Gastrocnemius medialis (tissue), 4 donors: ENCODE measurements at regions not wholly inside any gene's neighbourhood (a gene's known extent, or its start where the extent isn't known, plus 50 kb on each side); places are given as distances from the start of the nearest gene placed in this dataset.

Experiments used
- ATAC-seq, 2 donors: fragments of 150-250 bp; one replicate each; pipeline ENCODE4 v1.9.1; 2016
- DNase-seq, 2 donors: peaks; one replicate each; pipeline ENCODE4 v3.0.0-alpha.2; 2019
- H3K27ac ChIP-seq, 4 donors: fragments of 200-600 bp; sonication (generic); 1 replicate in 1 of 4; 2 replicates in 3 of 4; pipeline ENCODE4 v1.5.1; 2016 to 2018; ENCODE audit warnings: mild to moderate bottlenecking in 2 of 4, moderate library complexity in 1 of 4
- H3K27me3 ChIP-seq, 3 donors: fragments of 200-600 bp; sonication (generic) in 2 of 3; 1 replicate in 1 of 3; 2 replicates in 2 of 3; pipeline versions ENCODE4 v1.5.1 to v1.6.0; 2016 to 2019; ENCODE audit warnings: mild to moderate bottlenecking in 1 of 3, moderate library complexity in 1 of 3
- H3K36me3 ChIP-seq, 2 donors: fragments of 200-600 bp; sonication (generic) in 1 of 2; one replicate each; pipeline ENCODE4 v1.5.1; 2017 to 2018
- H3K4me1 ChIP-seq, 2 donors: fragments of 200-600 bp; sonication (generic) in 1 of 2; one replicate each; pipeline ENCODE4 v1.5.1; 2016 to 2017; ENCODE audit warnings: mild to moderate bottlenecking in 2 of 2
- H3K4me3 ChIP-seq, 4 donors: fragments of 200-600 bp; sonication (generic) in 3 of 4; 1 replicate in 1 of 4; 2 replicates in 3 of 4; pipeline ENCODE4 v1.5.1; 2016 to 2019; ENCODE audit warnings: mild to moderate bottlenecking in 2 of 4
- H3K9me3 ChIP-seq, 3 donors: fragments of 200-600 bp; sonication (generic) in 2 of 3; 1 replicate in 1 of 3; 2 replicates in 2 of 3; pipeline ENCODE4 v1.5.1; 2016 to 2019
- CTCF ChIP-seq, 5 experiments: fragments of 450-650 bp in 3 of 5; fragments of 200-600 bp in 2 of 5; sonication (generic) in 2 of 5; IDR thresholded peaks in 4 of 5; conservative IDR thresholded peaks in 1 of 5; 1 replicate in 4 of 5; 2 replicates in 1 of 5; pipeline ENCODE4 v1.5.1; 2016 to 2019; ENCODE audit warnings: antibody characterized with exemption in 5 of 5, mild to moderate bottlenecking in 3 of 5, moderate library complexity in 3 of 5
- POLR2A ChIP-seq, 2 donors: fragments of 450-650 bp; IDR thresholded peaks; one replicate each; pipeline ENCODE4 v1.6.1; 2017; ENCODE audit warnings: antibody characterized with exemption in 2 of 2, mild to moderate bottlenecking in 2 of 2, moderate library complexity in 2 of 2
- in situ Hi-C, 4 donors: fragments of 200-750 bp; cut with MboI; loops; one replicate each; pipeline versions ENCODE4 v1.15.0 to v1.8.0; 2017; ENCODE audit warnings: low sequenced_read_pairs in 4 of 4
- intact Hi-C: fragments of 100-400 bp; cut with DNase I; formaldehyde crosslinking; loops from one replicate; pipeline ENCODE4 v1.15.1; 2023; ENCODE audit warnings: low total_unique reads

DNA sequence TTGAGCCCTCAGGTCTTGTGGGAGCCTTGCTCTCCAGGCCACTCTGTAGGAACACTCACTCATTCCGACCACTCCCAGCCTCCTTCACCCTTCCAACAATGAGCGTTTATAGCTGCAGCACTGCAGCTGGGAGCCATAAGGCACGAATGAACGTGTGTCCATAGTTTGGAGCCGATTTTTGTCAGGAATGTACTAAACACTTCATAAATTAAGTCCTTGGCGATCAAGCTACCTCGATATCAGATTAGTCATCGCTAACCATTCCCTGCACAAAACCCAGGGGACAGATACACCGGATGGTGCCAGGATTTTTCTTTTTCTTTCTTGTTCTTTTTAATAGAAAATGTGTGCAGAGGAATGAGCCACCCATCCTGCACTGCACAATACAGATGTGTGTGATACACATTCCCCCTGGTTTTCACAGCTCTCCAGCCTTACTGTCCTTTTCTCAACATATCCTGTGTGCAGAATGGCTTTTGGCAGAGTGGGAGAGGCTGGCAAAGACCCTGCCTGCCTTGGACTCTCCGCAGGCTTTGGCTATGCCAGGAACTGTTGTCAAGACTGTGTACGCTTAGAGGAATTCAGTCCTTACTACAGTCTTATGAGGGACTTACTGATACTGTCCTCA lies 68.4 kb upstream of the ELAC2 start:
- Histone ChIP-seq H3K27me3 (no peaks in the 10 kb centered on the region), H3K27ac (no peak overlapping the region), H3K36me3 (no peaks in the 10 kb centered on the region), H3K9me3 (no peaks in the 10 kb centered on the region), H3K4me3 (no peak overlapping the region), H3K4me1 (no peaks in the 10 kb centered on the region)
- in situ Hi-C loops = no loop called here
- no peak for TF ChIP-seq CTCF (IDR thresholded peaks at IDR 0.05 in 4 of 5, conservative IDR thresholded peaks at IDR 0.05 in 1 of 5)
- no peak for TF ChIP-seq POLR2A (IDR thresholded peaks at IDR 0.05)
- DNase-seq (no peak), ATAC-seq (peak; percentile 14 to 33)
- intact Hi-C loops = no loop called here

GRCh38 chr17:13085578-13085977 lies 67.8 kb upstream of the ELAC2 start:
- no peak for TF ChIP-seq POLR2A (IDR thresholded peaks at IDR 0.05)
- no peak for TF ChIP-seq CTCF (IDR thresholded peaks at IDR 0.05 in 4 of 5, conservative IDR thresholded peaks at IDR 0.05 in 1 of 5)
- Histone ChIP-seq H3K36me3 (no peaks in the 10 kb centered on the region), H3K27me3 (no peaks in the 10 kb centered on the region), H3K9me3 (no peaks in the 10 kb centered on the region), H3K4me3 (no peak overlapping the region), H3K27ac (no peak overlapping the region), H3K4me1 (no peaks in the 10 kb centered on the region)
- no peak for DNase-seq
- in situ Hi-C loops (no loop called here), intact Hi-C loops (no loop called here)
- ATAC-seq = no peak

- Histone ChIP-seq H3K4me3 (no peak overlapping the region), H3K36me3 (no peaks in the 10 kb centered on the region), H3K27ac (no peak overlapping the region), H3K9me3 (no peaks in the 10 kb centered on the region), H3K4me1 (no peaks in the 10 kb centered on the region), H3K27me3 (no peaks in the 10 kb centered on the region)
- TF ChIP-seq POLR2A (IDR thresholded peaks at IDR 0.05) (no peak), CTCF (IDR thresholded peaks at IDR 0.05 in 4 of 5, conservative IDR thresholded peaks at IDR 0.05 in 1 of 5) (no peak)
- in situ Hi-C loops (no loop called here), intact Hi-C loops (no loop called here)
- no peak for ATAC-seq
- DNase-seq = no peak
Observed at GRCh38 chr17:13084420-13084819, 66.6 kb upstream of the ELAC2 start.

DNA sequence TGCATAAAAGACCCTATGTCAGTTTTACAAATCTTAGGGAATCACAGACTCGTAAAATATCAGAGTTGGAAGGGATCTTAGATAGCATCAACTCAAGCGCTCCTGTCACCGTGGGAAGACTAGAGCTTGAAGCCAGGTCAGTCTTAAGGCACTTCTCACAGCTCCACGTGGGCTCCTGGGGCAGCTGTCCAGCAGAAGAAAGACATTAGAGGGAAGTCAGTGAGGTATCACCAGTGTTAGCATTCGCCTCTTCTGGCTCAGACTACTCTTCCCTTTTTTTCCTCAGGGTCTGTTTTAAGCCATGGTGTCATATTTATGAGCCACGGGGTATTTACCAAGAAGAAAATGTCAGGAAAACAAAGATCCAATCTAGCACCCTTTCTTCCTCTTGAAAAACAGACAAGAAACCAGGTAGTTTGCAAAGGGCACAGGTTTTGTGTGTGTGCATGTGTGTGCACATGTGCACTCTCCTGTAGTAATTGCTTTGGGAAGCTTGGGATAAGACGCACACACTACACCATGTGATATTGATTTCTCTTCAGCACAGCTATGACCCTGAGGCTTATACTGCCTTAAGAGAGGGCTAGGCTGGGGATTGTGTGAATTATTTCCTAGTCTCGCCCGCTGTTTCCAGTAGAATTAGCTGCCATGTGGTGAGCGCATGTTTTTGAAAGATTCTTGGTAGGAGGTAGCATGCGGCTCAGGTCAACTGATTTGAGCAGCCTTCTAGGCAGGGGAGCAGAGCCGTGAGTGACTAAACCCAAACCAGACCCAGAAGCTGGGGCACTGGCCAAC lies 61.0 kb upstream of the ELAC2 start:
- Histone ChIP-seq H3K9me3 (no peaks in the 10 kb centered on the region), H3K27ac (no peak overlapping the region), H3K4me3 (no peak overlapping the region), H3K4me1 (no peaks in the 10 kb centered on the region), H3K36me3 (no peaks in the 10 kb centered on the region), H3K27me3 (no peaks in the 10 kb centered on the region)
- ATAC-seq (no peak), DNase-seq (no peak)
- TF ChIP-seq POLR2A (IDR thresholded peaks at IDR 0.05) (no peak), CTCF (IDR thresholded peaks at IDR 0.05 in 4 of 5, conservative IDR thresholded peaks at IDR 0.05 in 1 of 5) (no peak)
- intact Hi-C loops (no loop called here), in situ Hi-C loops (no loop called here)
